T-helper 2 cell treated with Interferon-gamma antibody and Interleukin-4, amounts not matched to agents 5 μg/mL and 100 μg/mL, for 36 hours (primary cell): ENCODE measurements at regions not wholly inside any gene's neighbourhood (a gene's known extent, or its start where the extent isn't known, plus 50 kb on each side); places are given as distances from the start of the nearest gene placed in this dataset.
"Not testable (repeated sequence)": the region's sequence is repeated elsewhere in the genome, so short reads cannot be mapped to it uniquely, and the experiment has no call there.

ENCODE experiments used
- DNase-seq: peaks from one replicate; pipeline ENCODE4 v3.0.0; 2021; ENCODE audit warnings: low spot score
- H3K27ac Mint-ChIP-seq: one replicate; pipeline ENCODE4 v1.8.0; 2021; ENCODE audit warnings: mild to moderate bottlenecking, mixed read lengths
- H3K27me3 Mint-ChIP-seq: one replicate; pipeline ENCODE4 v1.8.0; 2021; ENCODE audit warnings: low read depth, mixed read lengths
- H3K36me3 Mint-ChIP-seq: one replicate; pipeline ENCODE4 v1.8.0; 2021; ENCODE audit warnings: low read depth, mixed read lengths
- H3K4me1 Mint-ChIP-seq: one replicate; pipeline ENCODE4 v1.8.0; 2021; ENCODE audit warnings: low read depth, mixed read lengths
- H3K4me3 Mint-ChIP-seq: one replicate; pipeline ENCODE4 v1.8.0; 2022; ENCODE audit warnings: mild to moderate bottlenecking, moderate library complexity, mixed read lengths
- H3K9me3 Mint-ChIP-seq: one replicate; pipeline ENCODE4 v1.8.0; 2021; ENCODE audit warnings: mixed read lengths

GRCh38 chr2:116304328-116304727 lies 1510.2 kb upstream of the DDX18 start:
- Mint-ChIP-seq H3K27ac (no peak overlapping the region), H3K27me3 (no peaks in the 10 kb centered on the region), H3K4me1 (no peaks in the 10 kb centered on the region), H3K36me3 (no peaks in the 10 kb centered on the region), H3K9me3 (peaks cover 30% of the 10 kb centered on the region), H3K4me3 (no peak overlapping the region)
- DNase-seq: no peak

DNA sequence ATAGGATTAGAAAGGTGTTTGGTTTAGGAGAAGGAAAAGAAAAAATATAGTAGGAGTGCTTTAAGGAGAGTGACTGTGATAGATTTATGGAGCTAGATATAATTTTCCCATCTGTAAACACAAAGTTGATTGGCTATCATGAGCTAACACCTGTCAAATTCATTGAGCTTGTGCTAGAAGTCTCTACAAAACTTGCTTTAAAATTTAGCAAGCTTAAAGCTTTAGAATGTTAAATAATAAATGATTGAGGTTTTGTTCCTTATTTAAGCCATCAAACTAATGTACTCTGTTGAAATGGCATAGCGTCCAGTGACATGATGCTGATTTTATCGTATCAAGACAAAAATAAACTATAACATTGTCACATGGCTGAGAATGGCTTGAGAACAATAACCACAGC lies 1497.4 kb upstream of the DDX18 start:
- peaks cover 47% of the 10 kb centered on the region for H3K9me3 Mint-ChIP-seq

DNA sequence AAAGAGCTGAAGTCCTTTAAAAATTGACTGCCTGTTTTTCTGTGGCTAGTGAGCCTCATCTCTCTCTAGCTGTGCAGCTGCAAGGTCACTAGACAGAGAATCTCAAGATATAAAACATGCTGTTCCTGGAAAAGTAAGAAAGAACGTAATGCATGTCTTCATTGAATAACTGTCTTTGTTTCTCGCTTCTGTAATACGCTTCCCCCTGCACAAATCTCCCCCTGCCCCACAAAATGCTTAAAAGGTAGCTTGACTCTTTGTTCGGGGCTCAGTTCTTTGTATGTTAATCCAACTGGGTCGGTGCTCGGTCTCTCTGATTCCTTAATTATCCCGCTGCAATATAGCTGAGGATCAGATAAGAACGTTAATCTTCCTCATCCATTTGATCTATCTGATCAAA lies 1495.9 kb upstream of the DDX18 start:
- H3K27ac Mint-ChIP-seq, H3K27me3 Mint-ChIP-seq, H3K4me3 Mint-ChIP-seq, H3K36me3 Mint-ChIP-seq, DNase-seq, H3K4me1 Mint-ChIP-seq: not testable (repeated sequence)
- H3K9me3 Mint-ChIP-seq: peaks cover 43% of the 10 kb centered on the region

More for the DNA sequence above, 1497.4 kb upstream of the DDX18 start:
- no peaks in the 10 kb centered on the region for H3K36me3 Mint-ChIP-seq
- H3K27ac Mint-ChIP-seq: no peak overlapping the region
- H3K4me1 Mint-ChIP-seq: no peaks in the 10 kb centered on the region
- no peak for DNase-seq
- H3K27me3 Mint-ChIP-seq: no peaks in the 10 kb centered on the region
- no peak overlapping the region for H3K4me3 Mint-ChIP-seq

DNA sequence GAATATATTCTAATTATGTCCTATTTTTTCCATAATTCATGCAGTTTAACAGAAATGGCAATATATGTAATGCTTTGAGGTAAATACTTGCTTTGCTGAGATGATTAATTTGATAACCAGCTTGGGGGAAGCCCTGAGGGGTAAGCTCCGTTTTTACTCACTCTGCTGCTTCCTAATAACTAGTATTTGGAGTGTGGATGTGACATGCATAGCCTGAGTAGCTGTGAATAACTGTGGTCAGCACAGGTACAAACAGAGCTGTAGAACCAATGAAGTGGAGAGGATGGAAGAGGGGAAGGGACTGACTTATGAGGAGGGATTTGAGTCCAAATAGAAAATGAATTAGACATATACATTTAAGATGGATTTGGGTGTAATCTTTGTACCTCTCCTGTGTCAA lies 1495.5 kb upstream of the DDX18 start:
- peaks cover 44% of the 10 kb centered on the region for H3K9me3 Mint-ChIP-seq
- H3K27ac Mint-ChIP-seq: no peak overlapping the region
- H3K4me1 Mint-ChIP-seq: no peaks in the 10 kb centered on the region
- no peaks in the 10 kb centered on the region for H3K27me3 Mint-ChIP-seq
- no peak for DNase-seq
- no peak overlapping the region for H3K4me3 Mint-ChIP-seq
- H3K36me3 Mint-ChIP-seq: no peaks in the 10 kb centered on the region

GRCh38 chr2:116319935-116320334 lies 1494.6 kb upstream of the DDX18 start:
- Mint-ChIP-seq H3K9me3 (peaks cover 48% of the 10 kb centered on the region), H3K27ac (no peak overlapping the region)

DNA sequence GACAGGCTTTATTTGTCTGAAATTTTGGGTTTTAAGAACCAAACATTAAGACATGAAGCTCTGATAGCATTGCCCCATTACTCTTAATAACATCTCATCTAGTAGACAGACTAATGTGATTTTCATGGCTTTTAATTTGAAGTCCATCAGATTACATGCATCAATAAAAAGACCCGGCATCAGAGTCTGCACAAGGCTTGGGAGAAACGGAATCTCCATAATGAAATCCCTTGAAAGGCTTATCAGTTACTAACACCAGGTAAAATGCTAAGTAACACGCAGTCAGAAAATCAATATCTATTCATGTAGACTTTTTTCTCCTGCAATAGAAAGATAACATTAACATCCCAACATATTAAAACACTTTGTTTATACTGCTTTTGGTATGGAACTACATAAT lies 1485.2 kb upstream of the DDX18 start:
- Mint-ChIP-seq H3K36me3 (no peaks in the 10 kb centered on the region), H3K4me3 (no peak overlapping the region), H3K9me3 (peaks cover 52% of the 10 kb centered on the region), H3K4me1 (no peaks in the 10 kb centered on the region), H3K27ac (no peak overlapping the region), H3K27me3 (no peaks in the 10 kb centered on the region)
- DNase-seq: no peak

More at GRCh38 chr2:116319935-116320334, 1494.6 kb upstream of the DDX18 start:
- H3K4me1 Mint-ChIP-seq: no peaks in the 10 kb centered on the region
- DNase-seq: no peak
- no peaks in the 10 kb centered on the region for H3K36me3 Mint-ChIP-seq
- H3K4me3 Mint-ChIP-seq: no peak overlapping the region
- H3K27me3 Mint-ChIP-seq: no peaks in the 10 kb centered on the region

GRCh38 chr2:116340690-116341089 lies 1473.8 kb upstream of the DDX18 start:
- Mint-ChIP-seq H3K27ac (no peak overlapping the region), H3K4me3 (no peak overlapping the region), H3K4me1 (no peaks in the 10 kb centered on the region), H3K9me3 (peaks cover 52% of the 10 kb centered on the region), H3K36me3 (no peaks in the 10 kb centered on the region), H3K27me3 (no peaks in the 10 kb centered on the region)
- no peak for DNase-seq

DNA sequence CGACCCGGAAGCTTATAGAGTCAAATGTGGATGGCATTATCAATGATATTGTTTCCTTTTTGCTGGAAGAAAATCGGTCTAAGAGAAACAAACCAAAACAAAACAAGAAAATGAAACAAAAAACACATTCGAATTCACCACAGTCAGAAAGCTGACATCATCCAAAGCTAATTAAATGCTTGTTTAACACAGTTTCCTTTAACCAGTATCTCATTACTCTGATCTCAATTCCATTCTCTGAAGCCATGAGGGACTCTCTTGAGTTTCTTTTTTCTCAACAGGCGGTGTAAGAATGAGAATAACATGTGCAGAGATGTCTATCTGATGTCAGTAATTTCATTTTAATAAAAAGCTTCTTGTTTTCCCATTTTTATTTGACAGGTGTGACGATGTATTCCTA lies 1448.3 kb upstream of the DDX18 start:
- no peak for DNase-seq
- Mint-ChIP-seq H3K36me3 (no peaks in the 10 kb centered on the region), H3K9me3 (peaks cover 39% of the 10 kb centered on the region), H3K27me3 (no peaks in the 10 kb centered on the region), H3K27ac (no peak overlapping the region), H3K4me3 (no peak overlapping the region), H3K4me1 (no peaks in the 10 kb centered on the region)

- Mint-ChIP-seq H3K9me3 (peaks cover 52% of the 10 kb centered on the region), H3K4me1 (no peaks in the 10 kb centered on the region), H3K27me3 (no peaks in the 10 kb centered on the region), H3K4me3 (no peak overlapping the region), H3K36me3 (no peaks in the 10 kb centered on the region), H3K27ac (no peak overlapping the region)
- DNase-seq: no peak
Observed at GRCh38 chr2:116378786-116379185, 1435.7 kb upstream of the DDX18 start.

DNA sequence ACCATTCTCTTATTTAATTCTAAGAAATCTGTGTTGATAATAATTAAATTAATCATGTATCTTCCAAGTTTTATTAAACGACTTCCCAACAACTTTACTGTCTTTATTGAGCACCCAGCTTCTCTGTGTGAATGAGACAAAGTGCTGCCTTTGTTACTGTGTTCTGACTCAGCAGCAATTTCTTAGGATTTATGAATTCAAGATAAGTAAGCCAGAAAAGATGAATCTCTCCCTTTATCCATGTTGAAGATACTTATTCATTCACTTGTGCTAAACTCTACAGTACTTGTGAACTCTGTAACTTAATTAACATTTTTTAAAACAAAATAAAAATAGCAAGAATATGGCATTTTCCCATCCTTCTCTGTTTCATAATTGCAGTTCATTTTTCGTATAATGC lies 1403.3 kb upstream of the DDX18 start:
- Mint-ChIP-seq H3K4me3 (no peak overlapping the region), H3K27ac (no peak overlapping the region), H3K27me3 (no peaks in the 10 kb centered on the region), H3K36me3 (no peaks in the 10 kb centered on the region), H3K9me3 (peaks cover 63% of the 10 kb centered on the region), H3K4me1 (no peaks in the 10 kb centered on the region)
- DNase-seq: no peak

GRCh38 chr2:116413659-116414058 lies 1400.8 kb upstream of the DDX18 start:
- DNase-seq: no peak
- Mint-ChIP-seq H3K4me3 (no peak overlapping the region), H3K27me3 (no peaks in the 10 kb centered on the region), H3K27ac (no peak overlapping the region), H3K4me1 (no peaks in the 10 kb centered on the region), H3K36me3 (no peaks in the 10 kb centered on the region), H3K9me3 (peaks cover 59% of the 10 kb centered on the region)

- Mint-ChIP-seq H3K36me3 (no peaks in the 10 kb centered on the region), H3K4me1 (no peaks in the 10 kb centered on the region), H3K9me3 (peaks cover 55% of the 10 kb centered on the region), H3K4me3 (no peak overlapping the region), H3K27ac (no peak overlapping the region), H3K27me3 (no peaks in the 10 kb centered on the region)
- no peak for DNase-seq
Observed at GRCh38 chr2:116416731-116417377, 1397.6 kb upstream of the DDX18 start.

DNA sequence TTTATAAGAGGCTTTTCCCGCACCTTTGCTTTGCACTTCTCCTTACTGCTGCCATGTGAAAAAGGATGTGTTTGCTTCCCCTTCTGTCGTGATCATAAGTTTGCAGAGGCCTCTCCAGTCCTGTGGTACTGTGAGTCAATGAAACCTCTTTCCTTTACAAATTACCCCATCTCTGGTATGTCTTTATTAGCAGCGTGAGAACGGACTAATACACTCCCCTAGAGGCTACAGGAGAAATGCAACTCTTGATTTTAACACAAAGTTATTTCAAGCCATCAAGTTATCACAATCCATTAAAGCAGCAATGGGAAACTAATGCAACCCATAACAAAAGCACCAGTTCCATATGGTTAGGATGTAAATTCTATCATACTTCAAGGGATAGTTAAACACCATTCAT lies 1378.8 kb upstream of the DDX18 start:
- DNase-seq: no peak
- Mint-ChIP-seq H3K27ac (no peak overlapping the region), H3K9me3 (peaks cover 53% of the 10 kb centered on the region), H3K4me3 (no peak overlapping the region), H3K27me3 (no peaks in the 10 kb centered on the region), H3K36me3 (no peaks in the 10 kb centered on the region), H3K4me1 (no peaks in the 10 kb centered on the region)

- Mint-ChIP-seq H3K27me3 (no peaks in the 10 kb centered on the region), H3K4me3 (no peak overlapping the region), H3K4me1 (no peaks in the 10 kb centered on the region), H3K36me3 (no peaks in the 10 kb centered on the region), H3K27ac (no peak overlapping the region), H3K9me3 (peaks cover 54% of the 10 kb centered on the region)
- DNase-seq: no peak
Observed at GRCh38 chr2:116440104-116440653, 1374.3 kb upstream of the DDX18 start.

GRCh38 chr2:116442418-116442817 lies 1372.1 kb upstream of the DDX18 start:
- Mint-ChIP-seq H3K27me3 (no peaks in the 10 kb centered on the region), H3K27ac (no peak overlapping the region), H3K4me1 (no peaks in the 10 kb centered on the region), H3K36me3 (no peaks in the 10 kb centered on the region), H3K9me3 (peaks cover 57% of the 10 kb centered on the region), H3K4me3 (no peak overlapping the region)
- no peak for DNase-seq
